ENCODE measurements at regions not wholly inside any gene's neighbourhood (a gene's known extent, or its start where the extent isn't known, plus 50 kb on each side); places are given as distances from the start of the nearest gene placed in this dataset.

DNA sequence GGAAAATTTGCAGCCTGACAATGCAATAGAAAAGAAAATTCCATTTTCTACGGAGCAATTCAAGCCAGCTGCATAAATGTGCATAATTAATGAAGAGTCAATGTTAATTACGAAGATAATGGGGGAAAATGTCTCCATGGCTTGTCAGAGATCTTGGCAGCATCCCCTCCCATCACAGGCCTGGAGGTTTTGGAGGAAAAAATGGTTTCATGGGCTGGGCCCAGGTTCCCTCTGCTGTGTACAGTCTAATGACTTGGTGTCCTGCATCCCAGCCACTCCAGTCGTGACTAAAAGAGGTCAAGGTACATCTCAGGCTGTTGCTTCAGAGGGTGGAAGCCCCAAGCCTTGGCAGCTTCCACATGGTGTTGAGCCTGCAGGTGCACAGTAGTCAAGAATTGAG is 779.7 kb downstream of the DCDC2C start:
- TF ChIP-seq, protein P1, sequence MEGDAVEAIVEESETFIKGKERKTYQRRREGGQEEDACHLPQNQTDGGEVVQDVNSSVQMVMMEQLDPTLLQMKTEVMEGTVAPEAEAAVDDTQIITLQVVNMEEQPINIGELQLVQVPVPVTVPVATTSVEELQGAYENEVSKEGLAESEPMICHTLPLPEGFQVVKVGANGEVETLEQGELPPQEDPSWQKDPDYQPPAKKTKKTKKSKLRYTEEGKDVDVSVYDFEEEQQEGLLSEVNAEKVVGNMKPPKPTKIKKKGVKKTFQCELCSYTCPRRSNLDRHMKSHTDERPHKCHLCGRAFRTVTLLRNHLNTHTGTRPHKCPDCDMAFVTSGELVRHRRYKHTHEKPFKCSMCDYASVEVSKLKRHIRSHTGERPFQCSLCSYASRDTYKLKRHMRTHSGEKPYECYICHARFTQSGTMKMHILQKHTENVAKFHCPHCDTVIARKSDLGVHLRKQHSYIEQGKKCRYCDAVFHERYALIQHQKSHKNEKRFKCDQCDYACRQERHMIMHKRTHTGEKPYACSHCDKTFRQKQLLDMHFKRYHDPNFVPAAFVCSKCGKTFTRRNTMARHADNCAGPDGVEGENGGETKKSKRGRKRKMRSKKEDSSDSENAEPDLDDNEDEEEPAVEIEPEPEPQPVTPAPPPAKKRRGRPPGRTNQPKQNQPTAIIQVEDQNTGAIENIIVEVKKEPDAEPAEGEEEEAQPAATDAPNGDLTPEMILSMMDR (IDR thresholded peaks at IDR 0.05; ENCODE audit: low read depth, low read length) = no peak
- no peak for TF ChIP-seq EZH2phosphoT487 (IDR thresholded peaks at IDR 0.05; ENCODE audit: low read depth)

Data from OCI-LY3 (cell line).